Inflammatory macrophage treated with lipopolysaccharide for 4 hours (primary cell): ENCODE measurements at regions not wholly inside any gene's neighbourhood (a gene's known extent, or its start where the extent isn't known, plus 50 kb on each side); places are given as distances from the start of the nearest gene placed in this dataset.
"Not testable (repeated sequence)": the region's sequence is repeated elsewhere in the genome, so short reads cannot be mapped to it uniquely, and the experiment has no call there.

Experiments used
- DNase-seq: peaks from one replicate; pipeline ENCODE4 v3.0.0-alpha.2; 2020

DNA sequence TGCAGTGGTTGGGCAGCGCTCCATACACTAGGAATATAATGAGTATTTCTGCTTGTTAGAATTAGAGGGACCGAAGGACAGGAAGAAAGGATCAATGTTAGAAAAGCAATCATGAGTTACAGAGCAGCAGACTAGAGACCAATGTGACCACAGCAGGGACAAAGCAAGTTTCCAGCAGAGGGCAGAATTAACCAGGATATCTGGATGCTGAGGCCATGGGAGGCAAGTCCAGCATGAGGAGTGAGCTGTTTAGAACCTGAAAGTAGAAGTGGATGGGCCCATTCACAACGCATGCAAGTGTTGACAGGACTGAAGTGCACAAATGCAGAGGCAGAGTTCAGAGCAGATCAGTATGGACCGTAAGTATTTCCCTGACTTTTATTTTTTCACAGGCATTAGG is 910.4 kb upstream of the GYPC start:
- peak; percentile 11 for DNase-seq

DNA sequence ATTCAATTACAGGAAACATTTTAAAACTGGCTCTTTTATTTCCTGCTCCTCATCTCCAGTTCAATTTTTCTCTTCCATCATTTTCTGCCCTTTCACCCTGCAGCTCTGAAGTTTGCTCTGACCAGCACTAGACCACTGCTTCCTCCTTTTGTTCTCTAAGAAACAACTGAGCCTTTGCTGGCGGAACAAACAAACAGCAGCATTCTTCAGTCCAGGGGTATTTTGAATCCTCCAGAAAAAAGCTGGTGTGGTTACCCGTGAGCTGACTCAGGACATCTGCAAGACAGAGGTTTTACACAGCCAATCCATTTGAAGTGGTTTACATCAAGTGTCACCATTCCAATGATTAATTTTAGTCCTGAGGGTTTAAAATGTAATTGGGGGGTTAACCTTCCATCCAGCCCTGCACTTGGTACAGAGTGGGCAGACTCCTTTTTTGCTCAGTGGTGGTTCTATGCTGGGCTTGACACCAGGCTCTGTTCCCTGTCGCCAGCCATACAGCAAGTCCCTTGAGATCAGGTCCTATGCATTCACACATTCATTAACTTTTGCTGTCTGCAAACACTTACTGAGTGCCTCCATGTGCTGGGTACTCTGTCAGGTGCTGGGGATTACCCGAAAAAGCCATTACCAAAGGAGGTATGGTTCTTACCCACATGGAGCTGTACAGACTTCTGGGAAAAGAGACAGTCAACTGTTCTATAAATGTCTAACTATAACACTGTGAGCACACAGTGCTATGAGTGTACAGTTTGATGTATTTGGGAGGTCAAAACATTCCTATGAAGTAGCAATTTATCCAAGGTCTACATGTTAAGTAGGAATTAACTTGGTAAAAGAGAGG is 909.4 kb upstream of the GYPC start:
- DNase-seq: no peak

DNA sequence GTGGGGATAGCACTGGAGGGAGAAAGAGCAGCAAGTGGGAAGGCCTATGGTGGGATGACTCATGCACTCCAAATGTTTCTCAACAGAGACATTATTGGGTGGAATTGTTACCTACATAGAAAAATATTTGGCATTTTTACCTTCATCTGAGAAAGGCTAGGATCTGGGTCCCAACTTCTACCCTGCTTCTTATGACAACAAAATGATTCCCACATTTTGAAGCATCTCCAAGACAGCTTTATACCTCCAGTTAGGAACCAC is 908.9 kb upstream of the GYPC start:
- no peak for DNase-seq

DNA sequence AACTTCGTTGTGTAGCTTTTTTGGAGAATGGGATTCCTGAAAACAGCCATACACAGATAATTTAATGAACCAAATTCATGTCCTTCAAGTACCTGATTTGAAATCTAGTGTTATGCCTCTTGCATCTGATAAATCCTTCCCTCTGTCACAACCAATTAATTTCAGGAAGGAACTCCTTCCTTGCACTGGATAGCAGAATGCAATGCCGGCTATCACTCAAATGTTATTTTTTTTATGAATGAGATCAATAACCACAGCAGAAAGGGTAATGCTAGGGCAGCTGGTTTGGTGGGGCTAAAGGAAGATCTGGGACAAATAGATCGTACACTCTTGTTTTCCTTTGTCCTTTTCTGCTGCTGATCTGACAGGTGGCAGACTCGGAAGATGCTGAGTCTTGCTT is 899.5 kb upstream of the GYPC start:
- DNase-seq: no peak

DNA sequence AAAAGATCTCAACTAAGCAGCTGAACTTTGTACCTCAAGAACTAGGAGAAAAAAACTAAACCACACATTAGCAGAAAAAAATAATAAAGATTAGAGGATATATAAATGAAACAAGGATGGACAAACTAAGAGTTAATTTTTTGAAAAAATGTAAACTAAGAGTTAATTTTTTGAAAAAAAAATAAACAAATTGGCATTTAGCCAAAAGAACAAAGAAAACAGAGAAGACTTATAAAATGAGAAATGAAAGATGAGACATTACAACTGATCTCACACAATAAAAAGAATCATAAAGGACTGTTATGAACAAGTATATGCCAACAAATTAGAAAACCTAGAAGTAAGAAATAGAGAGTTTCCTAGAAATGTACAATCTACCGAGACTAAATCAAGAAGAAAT is 859.2 kb upstream of the GYPC start:
- no peak for DNase-seq

DNA sequence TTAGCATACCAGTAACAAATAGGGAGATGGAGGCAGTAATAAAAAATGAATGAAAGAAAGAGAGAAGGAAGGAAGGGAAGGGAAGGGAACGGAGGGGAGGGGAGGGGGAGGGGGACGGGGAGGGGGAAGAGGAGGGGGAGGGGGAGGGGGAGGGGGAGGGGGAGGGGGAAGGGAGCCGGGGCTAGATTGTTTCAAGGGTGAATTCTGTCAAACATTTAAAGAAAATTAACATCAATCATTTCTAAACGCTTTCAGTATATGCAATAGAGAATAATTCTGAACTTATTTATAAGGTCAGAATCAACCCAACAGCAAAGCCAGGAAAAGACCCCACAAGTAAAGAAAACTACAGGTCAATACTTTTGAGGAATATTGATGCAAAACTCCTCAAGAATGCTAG is 858.8 kb upstream of the GYPC start:
- no peak for DNase-seq

DNA sequence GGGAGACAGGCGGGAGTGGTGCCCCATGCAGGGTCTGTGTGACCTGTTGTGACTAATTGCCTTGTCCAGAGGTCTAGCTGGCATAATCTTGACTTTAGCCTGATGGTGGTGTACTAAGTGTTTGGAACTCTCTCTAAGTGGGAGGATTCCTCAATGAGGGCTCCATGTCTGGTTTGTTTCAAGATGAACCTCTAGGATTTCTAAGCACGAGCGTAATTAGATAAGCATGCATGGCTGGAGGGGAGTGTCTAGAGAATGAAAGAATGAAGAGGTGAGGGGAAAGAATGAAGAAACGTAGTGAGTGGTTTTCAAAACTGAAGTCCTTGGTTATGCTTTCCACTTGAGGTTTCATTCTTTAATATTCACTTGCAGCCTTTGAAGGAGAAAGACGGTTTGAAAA is 833.2 kb upstream of the GYPC start:
- no peak for DNase-seq

DNA sequence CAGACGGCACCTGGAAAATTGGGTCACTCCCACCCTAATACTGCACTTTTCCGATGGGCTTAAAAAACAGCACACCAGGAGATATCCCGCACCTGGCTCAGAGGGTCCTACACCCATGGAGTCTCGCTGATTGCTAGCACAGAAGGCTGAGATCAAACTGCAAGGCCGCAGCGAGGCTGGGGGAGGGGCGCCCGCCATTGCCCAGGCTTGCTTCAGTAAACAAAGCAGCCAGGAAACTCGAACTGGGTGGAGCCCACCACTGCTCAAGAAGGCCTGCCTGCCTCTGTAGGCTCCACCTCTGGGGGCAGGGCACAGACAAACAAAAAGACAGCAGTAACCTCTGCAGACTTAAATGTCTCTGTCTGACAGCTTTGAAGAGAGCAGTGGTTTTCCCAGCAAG is 830.2 kb upstream of the GYPC start:
- not testable (repeated sequence) for DNase-seq

DNA sequence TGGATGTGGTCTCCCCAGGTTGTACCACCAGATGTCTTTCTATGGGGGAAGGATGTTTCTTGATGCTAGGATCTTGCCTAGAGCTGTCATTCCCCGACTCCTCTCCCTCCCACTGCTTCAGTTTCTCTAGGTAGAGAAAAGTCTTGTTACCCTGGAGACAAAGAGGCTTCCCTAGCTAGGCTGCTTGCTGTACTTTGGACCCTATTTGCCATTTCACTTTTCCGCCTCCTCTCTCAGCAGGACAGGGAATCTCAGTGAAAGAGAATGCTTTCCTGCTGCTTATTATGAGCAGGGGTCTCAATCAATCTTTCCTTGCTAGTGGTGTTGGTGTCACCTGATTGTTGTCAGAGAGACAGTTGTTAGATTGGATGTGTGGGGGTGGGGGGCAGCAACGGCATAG is 818.8 kb upstream of the GYPC start:
- DNase-seq: no peak

DNA sequence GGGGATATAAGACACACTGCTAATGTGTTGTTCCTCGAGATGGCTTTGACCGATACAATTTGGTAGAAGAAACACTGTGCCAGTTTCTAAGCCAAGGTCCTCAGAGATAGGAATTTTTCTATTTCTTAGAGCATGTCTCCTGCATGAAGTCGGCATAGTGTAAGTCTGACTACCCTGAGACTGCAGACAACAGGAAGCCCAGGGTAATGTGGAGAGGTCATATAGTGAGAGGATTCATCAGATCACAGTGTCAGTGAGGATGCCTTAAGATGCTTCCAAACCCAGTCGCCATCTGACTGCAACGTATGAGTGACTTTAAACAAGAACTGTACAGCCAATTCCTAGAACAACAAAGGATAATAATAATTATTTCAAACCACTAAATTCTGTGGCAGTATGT is 818.3 kb upstream of the GYPC start:
- no peak for DNase-seq

DNA sequence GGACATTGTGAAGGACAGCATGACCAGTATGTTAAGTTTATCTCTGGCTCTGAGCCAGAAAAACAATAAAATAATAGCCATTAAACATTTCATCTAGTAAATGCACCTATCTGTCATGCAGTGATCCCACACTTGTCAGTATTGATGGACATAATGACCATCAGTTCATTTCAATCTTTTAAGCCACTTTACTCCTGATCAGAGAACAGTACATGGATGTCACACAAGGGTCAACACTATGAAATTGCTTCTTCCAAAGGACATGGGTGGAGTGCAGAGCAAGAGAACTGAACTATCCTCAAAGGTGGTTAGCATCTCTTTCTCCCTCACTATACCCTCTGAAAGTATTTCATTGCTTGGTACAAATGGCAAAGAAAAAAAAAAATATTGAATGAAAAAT is 816.0 kb upstream of the GYPC start:
- no peak for DNase-seq

DNA sequence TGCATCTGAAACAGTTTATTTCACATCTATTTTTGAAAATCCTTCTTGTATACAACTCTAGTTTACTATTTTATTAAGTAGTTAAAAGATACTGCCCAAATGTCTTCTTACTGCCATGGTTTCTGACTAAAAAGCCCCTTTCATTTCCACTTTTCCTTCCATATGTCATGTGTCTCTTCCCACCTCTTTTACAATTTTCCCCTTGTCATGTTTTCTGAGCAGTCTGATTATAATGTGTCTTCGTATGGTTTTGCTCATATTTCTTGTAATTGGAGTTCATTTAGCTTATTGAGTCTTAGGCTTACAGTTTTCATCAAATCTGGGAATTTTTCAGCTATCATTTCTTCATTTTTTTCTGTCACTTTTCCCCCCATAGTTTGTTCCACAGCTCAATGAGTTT is 813.9 kb upstream of the GYPC start:
- DNase-seq: no peak

DNA sequence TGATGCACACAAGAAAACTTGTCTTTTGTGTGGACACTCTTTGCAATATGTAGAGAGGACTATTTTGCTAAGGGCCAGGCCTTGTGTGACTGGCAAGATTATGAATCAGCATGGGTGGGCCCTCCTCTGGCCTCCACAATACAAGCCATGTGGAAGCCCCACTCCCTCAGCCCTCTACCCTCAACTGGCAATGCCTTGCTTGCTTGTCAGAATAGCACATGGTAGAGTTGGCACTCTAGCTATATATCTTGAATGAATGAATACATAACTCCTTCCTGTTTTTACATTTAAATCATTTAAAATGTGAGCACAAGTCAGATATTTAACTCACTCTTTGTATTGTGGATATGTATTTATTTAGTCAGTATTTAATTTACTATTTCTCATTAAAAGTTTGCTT is 805.4 kb upstream of the GYPC start:
- no peak for DNase-seq

DNA sequence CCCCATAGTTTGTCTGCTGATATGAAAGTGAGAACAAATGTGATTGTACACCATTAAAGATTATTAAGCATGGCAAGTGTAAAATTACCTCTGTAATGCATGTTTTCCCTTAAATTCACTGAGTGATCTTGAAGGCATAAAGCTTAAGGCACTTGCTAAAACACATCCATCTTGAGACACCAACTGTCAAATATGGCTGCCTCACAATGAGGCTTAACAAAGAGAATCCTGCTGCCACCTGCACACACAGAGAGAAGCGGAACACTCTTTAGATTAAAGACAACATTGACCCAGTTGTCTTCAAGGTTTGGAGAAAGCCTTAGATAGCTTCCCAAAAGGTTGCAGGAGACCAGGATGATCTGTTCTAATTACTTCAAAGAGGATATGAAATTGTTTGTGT is 803.6 kb upstream of the GYPC start:
- no peak for DNase-seq

DNA sequence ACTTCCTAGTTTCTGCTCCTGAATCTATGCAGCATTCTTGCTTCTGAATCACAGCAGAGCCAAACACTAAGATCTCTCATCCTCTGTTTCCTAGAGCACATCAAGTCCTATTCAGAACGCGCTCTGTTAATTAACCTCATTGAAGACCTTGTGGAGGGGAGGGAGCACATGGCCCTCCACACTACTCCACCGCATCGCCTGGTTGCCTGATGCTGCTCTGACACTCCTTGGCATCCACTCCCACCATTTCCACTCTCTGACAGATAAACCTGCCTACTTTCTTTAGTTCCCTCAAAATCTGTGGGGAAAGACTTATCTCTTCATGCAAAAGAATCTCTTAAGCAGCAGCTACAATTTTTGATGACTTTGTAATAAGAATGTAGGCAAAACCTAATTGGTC is 802.3 kb upstream of the GYPC start:
- DNase-seq: no peak

DNA sequence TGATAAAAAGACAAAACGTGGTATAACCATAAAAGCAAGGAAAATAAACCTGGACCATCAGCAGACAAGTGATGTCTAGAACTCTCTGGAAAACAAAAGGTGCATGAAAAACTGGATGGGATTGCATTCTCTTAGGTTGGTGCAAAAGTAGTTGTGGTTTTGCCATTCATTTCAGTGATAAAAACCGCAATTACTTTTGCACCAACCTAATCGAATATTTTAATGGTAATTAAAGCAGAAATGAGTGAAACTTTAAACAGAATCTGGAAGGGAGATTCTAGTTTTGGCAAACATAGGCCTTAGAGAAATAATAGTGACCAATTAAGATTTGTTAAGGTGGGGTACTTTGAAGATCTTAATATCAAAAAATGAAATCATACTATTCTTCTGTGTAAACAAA is 800.8 kb upstream of the GYPC start:
- DNase-seq: no peak

DNA sequence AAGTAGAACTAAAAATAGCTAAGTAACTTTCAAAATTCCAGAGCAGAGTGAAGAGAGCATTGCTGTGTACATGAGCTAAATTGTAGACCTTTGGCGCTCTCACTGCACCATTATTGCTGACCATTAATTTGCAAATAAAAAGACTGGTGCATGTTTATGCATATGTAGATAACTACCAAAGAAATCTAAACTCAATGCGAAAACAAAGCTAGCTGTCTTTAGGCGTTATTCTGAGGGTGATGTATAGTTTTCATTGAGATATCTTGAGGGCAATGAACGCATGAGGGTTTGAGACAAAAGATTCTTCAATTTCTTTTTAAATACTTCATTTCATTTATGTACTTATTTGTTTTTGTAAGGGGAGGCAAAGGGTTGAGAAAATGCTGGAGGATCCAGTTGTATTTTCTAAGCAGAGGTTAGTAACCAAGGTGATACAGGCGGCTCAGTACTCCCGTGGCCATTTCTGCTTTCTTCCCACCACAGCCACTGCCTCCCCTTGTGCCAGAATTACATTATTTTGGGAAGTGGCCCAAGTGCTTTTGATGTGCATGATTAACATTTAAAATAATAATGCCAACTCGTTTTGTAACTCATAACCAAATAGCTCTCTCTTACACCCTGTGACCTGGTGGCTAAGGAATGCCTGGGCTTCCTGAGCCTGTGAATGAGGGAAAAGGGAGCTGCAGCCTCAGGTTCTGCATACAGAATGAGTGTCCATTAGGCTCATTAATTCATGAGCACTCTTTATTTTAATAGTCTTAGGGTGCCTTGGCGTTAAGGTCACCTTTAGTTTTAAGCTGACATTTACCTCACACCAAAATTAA is 797.8 kb upstream of the GYPC start:
- no peak for DNase-seq

DNA sequence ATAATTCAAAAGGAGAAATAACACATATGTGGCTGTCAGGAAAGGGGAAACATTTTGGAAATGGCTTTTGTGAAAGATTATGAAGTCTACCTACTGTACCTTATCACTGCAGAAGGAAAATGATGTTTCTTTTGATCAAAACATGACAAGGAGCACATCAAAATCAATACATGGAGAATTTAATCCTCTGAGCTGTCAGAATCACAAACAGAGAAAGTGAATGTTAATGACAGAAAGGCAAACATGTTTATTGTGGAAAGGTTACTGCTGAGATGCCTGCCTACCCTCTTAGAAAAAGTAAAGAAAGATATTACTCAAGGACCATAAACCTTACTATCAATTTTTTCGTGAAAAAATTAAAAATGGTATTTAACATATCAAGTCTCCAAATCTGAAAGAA is 794.5 kb upstream of the GYPC start:
- no peak for DNase-seq

DNA sequence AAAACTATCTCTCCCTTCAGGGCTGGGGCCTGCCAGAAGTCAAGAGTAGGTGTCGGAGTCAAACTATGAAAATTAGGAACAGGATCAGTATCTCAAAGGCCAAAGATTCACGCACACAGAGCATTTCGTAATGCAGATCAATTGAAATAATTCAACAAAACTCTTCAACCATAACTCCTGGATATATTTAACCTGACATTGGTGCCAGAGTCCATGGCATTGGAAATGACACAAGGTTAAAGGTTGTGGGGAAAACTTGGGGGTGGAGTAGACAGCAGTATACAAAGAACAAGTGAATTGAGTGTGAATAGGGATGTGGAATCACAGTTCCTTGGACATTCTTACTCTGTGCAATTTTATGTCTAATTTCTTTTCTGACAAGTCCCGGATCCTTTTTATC is 788.0 kb upstream of the GYPC start:
- no peak for DNase-seq

DNA sequence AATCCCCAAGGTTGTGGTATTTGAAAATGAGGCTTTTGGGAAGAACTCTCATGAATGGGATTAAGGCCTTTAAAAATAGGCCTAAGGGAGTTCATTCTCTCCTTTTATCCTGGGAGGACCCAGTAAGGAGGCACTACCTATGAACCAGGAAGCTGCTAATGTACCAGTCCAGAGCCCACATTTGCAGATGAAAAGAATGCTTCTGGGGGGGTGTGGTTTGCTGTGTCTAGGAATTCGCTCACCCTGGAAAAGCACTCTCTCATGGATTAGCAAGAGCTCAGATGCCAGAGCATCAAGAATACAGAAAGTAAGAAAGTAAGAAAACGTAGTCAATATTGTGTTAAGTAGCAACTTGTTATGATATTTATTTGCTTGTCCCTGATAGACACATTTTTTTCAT is 785.7 kb upstream of the GYPC start:
- DNase-seq: no peak

DNA sequence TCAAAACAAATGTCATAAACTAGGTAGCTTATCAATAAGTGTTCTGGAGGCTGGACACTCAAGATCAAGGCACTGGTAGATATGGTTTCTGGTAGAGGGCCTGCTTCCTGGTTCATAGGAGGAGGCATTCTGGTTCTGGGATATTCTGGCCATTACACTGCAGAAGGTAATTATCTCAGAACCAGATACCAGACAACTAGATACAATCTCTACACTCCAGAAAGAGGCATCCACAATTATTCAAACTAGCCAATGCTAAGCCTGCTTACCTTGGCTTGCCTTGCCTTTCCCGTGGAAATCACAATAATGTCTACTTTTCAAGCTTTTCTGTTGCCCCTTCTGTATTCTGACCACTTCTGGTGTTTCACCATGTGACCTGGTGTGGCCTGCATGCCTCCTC is 785.2 kb upstream of the GYPC start:
- DNase-seq: no peak

DNA sequence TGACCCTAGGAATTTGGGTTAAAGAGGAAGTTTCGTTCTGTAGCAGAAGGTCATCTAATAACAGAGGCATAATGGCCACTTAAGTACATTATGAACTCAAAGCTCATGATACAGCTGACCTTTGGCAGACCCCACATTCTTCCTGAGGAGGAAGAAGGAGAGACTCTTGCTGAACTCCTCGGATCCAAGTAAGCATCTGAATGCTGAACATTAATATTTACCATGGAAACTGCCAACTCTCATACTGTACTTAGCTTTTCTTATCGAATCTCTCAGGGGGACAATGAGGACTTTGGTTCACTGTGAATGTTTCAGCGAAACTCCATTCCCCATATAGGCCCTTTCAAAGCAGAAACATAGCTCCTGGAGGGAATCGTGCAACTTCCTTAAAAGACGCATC is 781.4 kb upstream of the GYPC start:
- no peak for DNase-seq

DNA sequence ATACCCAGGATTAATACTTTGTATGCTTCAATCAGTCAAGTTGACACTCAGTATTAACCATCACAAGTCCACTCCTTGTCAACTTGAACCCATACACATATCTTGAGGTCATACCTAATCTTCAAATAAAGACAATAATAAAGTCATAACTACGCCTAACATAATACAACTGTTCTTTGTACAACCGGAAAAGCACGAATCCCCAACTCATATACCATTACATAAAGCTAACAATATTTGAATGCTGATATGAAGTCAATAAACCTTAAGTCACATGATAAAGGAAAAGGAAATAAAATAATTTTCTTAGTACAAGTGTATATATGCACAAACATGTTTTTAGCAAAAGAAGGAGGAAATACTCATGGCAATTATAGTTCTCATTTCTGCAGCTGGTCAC is 770.6 kb upstream of the GYPC start:
- no peak for DNase-seq

DNA sequence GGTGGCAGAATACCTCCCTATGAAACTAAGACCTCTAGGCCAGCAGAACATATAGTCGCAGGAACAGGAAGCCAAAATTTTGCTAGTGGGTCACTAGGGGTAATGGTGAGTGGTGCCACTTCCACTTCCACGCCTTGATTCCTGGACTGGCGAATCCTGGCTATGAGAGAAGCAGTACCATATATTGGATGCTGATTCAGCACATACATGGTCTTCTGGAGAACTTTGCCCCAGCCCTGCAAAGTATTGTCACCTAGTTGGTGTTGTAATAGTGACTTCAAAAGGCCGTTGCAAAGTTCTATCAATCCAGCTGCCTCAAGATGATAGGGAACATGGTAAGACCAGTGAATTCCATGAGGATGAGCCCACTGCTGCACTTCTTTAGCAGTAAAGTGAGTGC is 769.8 kb upstream of the GYPC start:
- no peak for DNase-seq

DNA sequence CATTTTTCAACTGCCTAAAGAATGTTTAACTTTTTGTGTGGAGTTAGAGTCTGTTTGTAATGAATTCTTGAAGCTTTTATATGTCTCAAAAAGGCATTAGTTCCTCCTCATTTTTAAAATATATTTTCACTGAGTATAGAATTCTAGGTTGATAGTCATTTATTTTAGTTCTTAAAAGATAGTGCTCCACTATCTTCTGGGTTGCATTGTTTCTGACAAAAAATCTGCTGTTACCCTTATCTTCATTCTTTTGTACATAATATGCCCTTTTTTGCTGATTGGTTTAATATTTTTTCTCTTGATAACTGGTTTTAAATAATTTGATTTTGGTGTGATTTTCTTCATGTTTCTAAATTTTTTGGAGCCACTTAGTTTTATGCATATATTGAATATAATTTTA is 754.7 kb upstream of the GYPC start:
- no peak for DNase-seq
